ENCODE measurements at regions not wholly inside any gene's neighbourhood (a gene's known extent, or its start where the extent isn't known, plus 50 kb on each side); places are given as distances from the start of the nearest gene placed in this dataset.
"Not testable (repeated sequence)": the region's sequence is repeated elsewhere in the genome, so short reads cannot be mapped to it uniquely, and the experiment has no call there.

DNA sequence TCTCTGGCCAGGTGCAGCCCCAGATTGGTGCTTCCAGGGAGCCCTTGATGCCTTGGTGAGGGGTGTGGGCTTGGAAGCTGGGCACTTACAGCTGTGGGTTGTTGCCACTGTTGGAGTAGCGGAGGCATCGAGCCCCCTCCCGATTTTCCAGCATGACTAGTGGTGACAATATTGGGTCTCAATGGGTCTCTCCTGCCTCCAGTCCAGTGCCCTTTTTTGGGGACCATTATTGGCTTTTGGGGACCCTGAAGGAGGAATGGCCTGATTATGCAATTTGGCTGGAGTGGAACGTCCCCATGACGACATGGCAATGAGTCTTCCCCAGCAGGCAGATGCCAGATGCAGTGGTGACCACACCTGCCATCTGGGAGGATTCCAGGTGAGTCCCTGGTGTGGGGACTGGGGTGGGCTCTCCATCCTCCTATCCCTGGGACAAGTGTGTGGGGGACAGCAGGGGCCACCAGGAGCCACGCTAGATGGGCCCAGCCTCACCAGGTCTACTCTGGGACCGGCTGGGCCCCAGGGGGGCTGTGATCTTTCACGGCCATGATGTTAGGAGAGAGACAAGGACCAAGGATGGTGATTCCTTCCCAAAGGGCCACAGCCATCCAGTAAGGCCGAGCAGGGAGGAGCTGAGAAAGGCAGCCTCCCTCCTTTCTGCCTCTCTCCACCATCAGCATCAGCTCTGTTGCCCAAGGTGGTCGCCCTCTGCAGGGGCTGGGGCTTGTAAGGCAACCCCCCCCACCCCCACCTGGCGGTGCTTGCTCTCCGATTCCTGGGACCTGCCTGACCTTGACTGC lies 196.8 kb downstream of the GOLGA6L6 start:
- no peak for TF ChIP-seq EZH2 (IDR thresholded peaks at IDR 0.05; ENCODE audit: insufficient read depth, low read length)
- TF ChIP-seq, protein P1, sequence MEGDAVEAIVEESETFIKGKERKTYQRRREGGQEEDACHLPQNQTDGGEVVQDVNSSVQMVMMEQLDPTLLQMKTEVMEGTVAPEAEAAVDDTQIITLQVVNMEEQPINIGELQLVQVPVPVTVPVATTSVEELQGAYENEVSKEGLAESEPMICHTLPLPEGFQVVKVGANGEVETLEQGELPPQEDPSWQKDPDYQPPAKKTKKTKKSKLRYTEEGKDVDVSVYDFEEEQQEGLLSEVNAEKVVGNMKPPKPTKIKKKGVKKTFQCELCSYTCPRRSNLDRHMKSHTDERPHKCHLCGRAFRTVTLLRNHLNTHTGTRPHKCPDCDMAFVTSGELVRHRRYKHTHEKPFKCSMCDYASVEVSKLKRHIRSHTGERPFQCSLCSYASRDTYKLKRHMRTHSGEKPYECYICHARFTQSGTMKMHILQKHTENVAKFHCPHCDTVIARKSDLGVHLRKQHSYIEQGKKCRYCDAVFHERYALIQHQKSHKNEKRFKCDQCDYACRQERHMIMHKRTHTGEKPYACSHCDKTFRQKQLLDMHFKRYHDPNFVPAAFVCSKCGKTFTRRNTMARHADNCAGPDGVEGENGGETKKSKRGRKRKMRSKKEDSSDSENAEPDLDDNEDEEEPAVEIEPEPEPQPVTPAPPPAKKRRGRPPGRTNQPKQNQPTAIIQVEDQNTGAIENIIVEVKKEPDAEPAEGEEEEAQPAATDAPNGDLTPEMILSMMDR (IDR thresholded peaks at IDR 0.05; ENCODE audit: insufficient read depth, low read depth, low read length): no peak
- H3K4me2 ChIP-seq (ENCODE audit: low read length): no peak overlapping the region
- no peaks in the 10 kb centered on the region for H3K27me3 ChIP-seq (ENCODE audit: insufficient read depth, low read length)
- Mint-ChIP-seq H3K27ac (ENCODE audit: unreplicated experiment) (no peak overlapping the region), H3K27me3 (ENCODE audit: low read depth, unreplicated experiment) (no peaks in the 10 kb centered on the region), H3K36me3 (ENCODE audit: low read depth, unreplicated experiment) (no peaks in the 10 kb centered on the region), H3K4me1 (ENCODE audit: low read depth, unreplicated experiment) (no peaks in the 10 kb centered on the region), H3K9me3 (ENCODE audit: unreplicated experiment) (peaks cover 3% of the 10 kb centered on the region), H3K4me3 (ENCODE audit: unreplicated experiment) (no peak overlapping the region)
- no peaks in the 10 kb centered on the region for H3K79me2 ChIP-seq (ENCODE audit: insufficient read depth, low read length)
- H2AFZ ChIP-seq (ENCODE audit: low read depth, low read length): no peak overlapping the region
- no peak overlapping the region for H3K9ac ChIP-seq (ENCODE audit: low read length)
- H3K36me3 ChIP-seq (ENCODE audit: insufficient read depth, low read length): no peaks in the 10 kb centered on the region
- no peaks in the 10 kb centered on the region for H3K4me1 ChIP-seq (ENCODE audit: insufficient read depth, low read length)
- DNase-seq (ENCODE audit: low read depth) (no peak), FAIRE-seq (no peak)
- H3K9me3 ChIP-seq (ENCODE audit: insufficient read depth, low read depth, low read length): peaks cover 60% of the 10 kb centered on the region
- no peak overlapping the region for H3K27ac ChIP-seq (ENCODE audit: low read depth, low read length)
- no peaks in the 10 kb centered on the region for H4K20me1 ChIP-seq (ENCODE audit: insufficient read depth, low read length)
- no peak overlapping the region for H3K4me3 ChIP-seq (ENCODE audit: insufficient read depth, low read depth, low read length)

DNA sequence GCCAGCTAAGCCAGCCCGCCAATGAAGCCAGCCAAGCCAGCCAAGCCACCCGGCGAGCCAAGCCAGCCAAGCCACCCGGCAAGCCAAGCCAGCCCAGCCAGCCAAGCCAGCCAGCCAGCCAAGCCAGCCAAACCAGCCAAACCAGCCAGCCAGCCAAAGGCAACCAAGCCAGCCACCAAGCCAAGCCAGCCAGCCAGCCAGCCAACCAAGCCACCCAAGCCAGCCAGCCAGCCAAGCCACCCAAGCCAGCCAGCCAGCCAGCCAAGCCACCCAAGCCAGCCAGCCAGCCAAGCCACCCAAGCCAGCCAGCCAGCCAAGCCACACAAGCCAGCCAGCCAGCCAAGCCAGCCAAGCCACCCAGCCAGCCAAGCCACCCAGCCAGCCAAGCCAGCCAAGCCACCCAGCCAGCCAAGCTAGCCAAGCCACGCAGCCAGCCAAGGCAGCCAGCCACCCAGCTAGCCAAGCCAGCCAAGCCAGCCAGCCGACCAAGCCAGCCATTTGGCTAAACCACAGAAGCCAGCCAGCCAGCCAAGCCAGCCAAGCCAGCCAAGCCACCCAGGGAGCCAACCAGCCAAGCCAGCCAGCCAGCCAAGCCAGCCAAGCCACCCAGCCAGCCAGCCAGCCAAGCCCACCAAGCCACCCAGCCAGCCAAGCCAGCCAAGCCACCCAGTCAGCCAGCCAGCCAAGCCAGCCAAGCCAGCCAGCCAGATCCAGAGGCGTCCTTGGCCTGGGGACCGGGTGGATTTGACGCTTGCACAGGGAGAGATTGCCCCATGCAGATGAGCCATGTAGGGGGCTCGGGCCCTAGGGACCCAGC lies 198.0 kb downstream of the GOLGA6L6 start:
- H3K4me1 Mint-ChIP-seq (ENCODE audit: low read depth, unreplicated experiment); H3K27ac Mint-ChIP-seq (ENCODE audit: unreplicated experiment); H3K27ac ChIP-seq (ENCODE audit: low read depth, low read length); H3K36me3 Mint-ChIP-seq (ENCODE audit: low read depth, unreplicated experiment); H3K4me3 Mint-ChIP-seq (ENCODE audit: unreplicated experiment); H3K36me3 ChIP-seq (ENCODE audit: insufficient read depth, low read length); H3K9ac ChIP-seq (ENCODE audit: low read length); H3K4me3 ChIP-seq (ENCODE audit: insufficient read depth, low read depth, low read length); H4K20me1 ChIP-seq (ENCODE audit: insufficient read depth, low read length); H3K79me2 ChIP-seq (ENCODE audit: insufficient read depth, low read length); FAIRE-seq; H3K4me2 ChIP-seq (ENCODE audit: low read length); DNase-seq (ENCODE audit: low read depth); H3K4me1 ChIP-seq (ENCODE audit: insufficient read depth, low read length); H3K27me3 Mint-ChIP-seq (ENCODE audit: low read depth, unreplicated experiment); H3K27me3 ChIP-seq (ENCODE audit: insufficient read depth, low read length); H3K9me3 Mint-ChIP-seq (ENCODE audit: unreplicated experiment); H2AFZ ChIP-seq (ENCODE audit: low read depth, low read length): not testable (repeated sequence)
- H3K9me3 ChIP-seq (ENCODE audit: insufficient read depth, low read depth, low read length): peaks cover 48% of the 10 kb centered on the region

GRCh38 chr15:20342601-20343394 lies 198.8 kb downstream of the GOLGA6L6 start:
- not testable (repeated sequence) for H3K27me3 ChIP-seq (ENCODE audit: insufficient read depth, low read length); H3K9ac ChIP-seq (ENCODE audit: low read length); H3K4me3 Mint-ChIP-seq (ENCODE audit: unreplicated experiment); H3K4me1 ChIP-seq (ENCODE audit: insufficient read depth, low read length); H3K27me3 Mint-ChIP-seq (ENCODE audit: low read depth, unreplicated experiment); H2AFZ ChIP-seq (ENCODE audit: low read depth, low read length); DNase-seq (ENCODE audit: low read depth); H4K20me1 ChIP-seq (ENCODE audit: insufficient read depth, low read length); H3K27ac ChIP-seq (ENCODE audit: low read depth, low read length); FAIRE-seq; H3K4me3 ChIP-seq (ENCODE audit: insufficient read depth, low read depth, low read length); H3K4me2 ChIP-seq (ENCODE audit: low read length); H3K36me3 ChIP-seq (ENCODE audit: insufficient read depth, low read length); H3K79me2 ChIP-seq (ENCODE audit: insufficient read depth, low read length); H3K9me3 Mint-ChIP-seq (ENCODE audit: unreplicated experiment); H3K4me1 Mint-ChIP-seq (ENCODE audit: low read depth, unreplicated experiment); H3K36me3 Mint-ChIP-seq (ENCODE audit: low read depth, unreplicated experiment); H3K27ac Mint-ChIP-seq (ENCODE audit: unreplicated experiment)
- peaks cover 43% of the 10 kb centered on the region for H3K9me3 ChIP-seq (ENCODE audit: insufficient read depth, low read depth, low read length)
